KMS-11 (cell line): ENCODE measurements at regions not wholly inside any gene's neighbourhood (a gene's known extent, or its start where the extent isn't known, plus 50 kb on each side); places are given as distances from the start of the nearest gene placed in this dataset.
"Not testable (repeated sequence)": the region's sequence is repeated elsewhere in the genome, so short reads cannot be mapped to it uniquely, and the experiment has no call there.

ENCODE experiments used
- H2AFZ ChIP-seq: fragments of 200-600 bp; sonication (generic); 2 replicates; pipeline ENCODE4 v1.6.1; 2016; ENCODE audit warnings: antibody characterized with exemption, mixed run types, low read depth
- H3K27ac ChIP-seq: fragments of 200-600 bp; sonication (generic); 2 replicates; pipeline ENCODE4 v1.6.1; 2016; ENCODE audit warnings: mild to moderate bottlenecking, mixed run types
- H3K27me3 ChIP-seq: fragments of 200-600 bp; sonication (generic); 2 replicates; pipeline ENCODE4 v1.6.1; 2017; ENCODE audit warnings: mild to moderate bottlenecking, low read depth, mixed run types, moderate library complexity; ENCODE audit not compliant: insufficient read depth
- H3K36me3 ChIP-seq: fragments of 200-600 bp; sonication (generic); 2 replicates; pipeline ENCODE4 v1.6.1; 2017; ENCODE audit warnings: mild to moderate bottlenecking, mixed run types; ENCODE audit not compliant: insufficient read depth
- H3K4me1 ChIP-seq: fragments of 200-600 bp; sonication (generic); 2 replicates; pipeline ENCODE4 v1.6.1; 2016; ENCODE audit warnings: mild to moderate bottlenecking, low read depth, mixed run types; ENCODE audit not compliant: poor library complexity, severe bottlenecking
- H3K4me2 ChIP-seq: fragments of 200-600 bp; sonication (generic); 2 replicates; pipeline ENCODE4 v1.7.0; 2016; ENCODE audit warnings: mild to moderate bottlenecking, mixed run types
- H3K4me3 ChIP-seq: fragments of 200-600 bp; sonication (generic); IDR thresholded peaks from 2 replicates; pipeline ENCODE4 v1.6.1; 2017; ENCODE audit warnings: low read depth, low read length, mixed read lengths; ENCODE audit not compliant: insufficient read depth
- H3K79me2 ChIP-seq: fragments of 200-600 bp; sonication (generic); 2 replicates; pipeline ENCODE4 v1.6.1; 2016; ENCODE audit warnings: low read depth, mixed run types; ENCODE audit not compliant: insufficient read depth
- H3K9ac ChIP-seq: fragments of 200-600 bp; sonication (generic); 2 replicates; pipeline ENCODE4 v1.6.1; 2016; ENCODE audit warnings: mild to moderate bottlenecking, mixed run types
- H4K20me1 ChIP-seq: fragments of 200-600 bp; sonication (generic); 2 replicates; pipeline ENCODE4 v1.6.1; 2016; ENCODE audit warnings: mild to moderate bottlenecking, mixed run types; ENCODE audit not compliant: insufficient read depth
- CTCF ChIP-seq: fragments of 200-600 bp; sonication (generic); conservative IDR thresholded peaks from 2 replicates; pipeline ENCODE4 v1.6.1; 2017; ENCODE audit warnings: low read depth, mild to moderate bottlenecking, antibody characterized with exemption, low read length, moderate library complexity, mixed read lengths

- H3K4me2 ChIP-seq: no peak overlapping the region
- H4K20me1 ChIP-seq: no peaks in the 10 kb centered on the region
- H3K79me2 ChIP-seq: no peaks in the 10 kb centered on the region
- H3K36me3 ChIP-seq: no peaks in the 10 kb centered on the region
- TF ChIP-seq CTCF: no peak
- no peak overlapping the region for H3K27ac ChIP-seq
- H3K27me3 ChIP-seq: no peaks in the 10 kb centered on the region
- H2AFZ ChIP-seq: no peak overlapping the region
- H3K4me1 ChIP-seq: no peaks in the 10 kb centered on the region
- no peak overlapping the region for H3K4me3 ChIP-seq
- H3K9ac ChIP-seq: no peak overlapping the region
These were observed 357.0 kb upstream of the RORB start for GRCh38 chr9:74140141-74140540.

- no peak for TF ChIP-seq CTCF
- Histone ChIP-seq H4K20me1 (no peaks in the 10 kb centered on the region), H3K79me2 (no peaks in the 10 kb centered on the region), H2AFZ (no peak overlapping the region), H3K4me1 (no peaks in the 10 kb centered on the region), H3K36me3 (no peaks in the 10 kb centered on the region), H3K9ac (no peak overlapping the region), H3K27me3 (no peaks in the 10 kb centered on the region), H3K4me3 (no peak overlapping the region), H3K27ac (no peak overlapping the region), H3K4me2 (no peak overlapping the region)
These were observed 349.2 kb upstream of the RORB start for GRCh38 chr9:74147906-74148305.

GRCh38 chr9:74172874-74173273 lies 324.3 kb upstream of the RORB start:
- peaks cover 14% of the 10 kb centered on the region for H3K4me1 ChIP-seq
- H2AFZ ChIP-seq: no peak overlapping the region
- H3K27ac ChIP-seq: no peak overlapping the region
- no peak for TF ChIP-seq CTCF
- H3K36me3 ChIP-seq: no peaks in the 10 kb centered on the region
- no peak overlapping the region for H3K4me3 ChIP-seq
- H3K9ac ChIP-seq: no peak overlapping the region
- H3K27me3 ChIP-seq: no peaks in the 10 kb centered on the region
- H4K20me1 ChIP-seq: no peaks in the 10 kb centered on the region
- H3K79me2 ChIP-seq: no peaks in the 10 kb centered on the region
- 0 out of 2 replicates have a peak overlapping the region, but pooled peaks have one; percentile 26 for H3K4me2 ChIP-seq

GRCh38 chr9:74173284-74173683 lies 323.9 kb upstream of the RORB start:
- Histone ChIP-seq H3K9ac (no peak overlapping the region), H3K4me3 (no peak overlapping the region), H3K4me1 (peaks cover 14% of the 10 kb centered on the region), H3K4me2 (peak overlapping the region; percentile 26), H2AFZ (no peak overlapping the region), H3K36me3 (no peaks in the 10 kb centered on the region), H3K27me3 (no peaks in the 10 kb centered on the region), H4K20me1 (no peaks in the 10 kb centered on the region), H3K27ac (no peak overlapping the region), H3K79me2 (no peaks in the 10 kb centered on the region)
- no peak for TF ChIP-seq CTCF

GRCh38 chr9:74197771-74198170 lies 299.4 kb upstream of the RORB start:
- not testable (repeated sequence) for H3K79me2 ChIP-seq, H3K27me3 ChIP-seq, H4K20me1 ChIP-seq, H3K9ac ChIP-seq, H3K4me1 ChIP-seq, H2AFZ ChIP-seq, H3K4me3 ChIP-seq, H3K27ac ChIP-seq, H3K36me3 ChIP-seq, H3K4me2 ChIP-seq
